ENCODE measurements at regions not wholly inside any gene's neighbourhood (a gene's known extent, or its start where the extent isn't known, plus 50 kb on each side); places are given as distances from the start of the nearest gene placed in this dataset.

DNA sequence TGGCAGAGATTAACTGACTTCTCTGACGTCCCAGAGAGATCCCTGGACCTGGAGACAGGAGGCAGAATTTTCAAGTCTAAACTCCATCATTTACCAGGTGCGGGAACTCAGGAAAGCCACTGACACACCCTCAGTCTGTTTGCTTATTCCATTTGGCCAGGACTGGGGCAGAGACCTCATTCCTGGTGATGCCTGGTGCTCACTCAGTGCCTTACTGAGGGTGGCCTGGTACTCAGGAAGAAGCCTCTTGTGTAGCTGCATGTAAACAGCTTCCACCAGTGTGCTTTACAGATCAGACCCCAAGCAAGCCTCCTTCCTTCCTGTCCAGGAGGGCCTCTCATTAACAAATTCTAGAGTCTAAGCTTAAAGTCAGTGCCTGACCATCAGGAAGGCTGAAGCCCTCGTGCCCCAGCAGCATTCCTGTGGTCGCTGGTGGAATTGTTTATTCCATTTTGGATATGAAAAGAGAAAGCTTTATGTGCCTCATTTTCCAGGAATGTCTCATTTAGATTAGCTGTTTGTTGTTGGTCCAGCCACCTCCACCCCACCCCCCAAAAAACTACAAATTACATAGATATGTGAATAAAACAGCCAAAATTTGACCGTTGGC, 236.1 kb upstream of the CDH5 start:
- POLR2A ChIA-PET = no interaction called here
- no peak for DNase-seq (ENCODE audit: extremely low spot score)
- no peak for TF ChIP-seq HDGF (IDR thresholded peaks at IDR 0.05; ENCODE audit: borderline replicate concordance)
- TF ChIP-seq SUZ12 (IDR thresholded peaks at IDR 0.05) = no peak
- no peak for TF ChIP-seq TARDBP (IDR thresholded peaks at IDR 0.05)
- no peak for TF ChIP-seq ELF4 (IDR thresholded peaks at IDR 0.05)
- TF ChIP-seq LEF1 (IDR thresholded peaks at IDR 0.05; ENCODE audit: borderline replicate concordance) = no peak
- no peak for TF ChIP-seq ARNT (IDR thresholded peaks at IDR 0.05)
- no peak for TF ChIP-seq ZNF384 (IDR thresholded peaks at IDR 0.05)
- TF ChIP-seq FOXM1 (IDR thresholded peaks at IDR 0.05; ENCODE audit: borderline replicate concordance) = no peak
- TF ChIP-seq, protein P1, sequence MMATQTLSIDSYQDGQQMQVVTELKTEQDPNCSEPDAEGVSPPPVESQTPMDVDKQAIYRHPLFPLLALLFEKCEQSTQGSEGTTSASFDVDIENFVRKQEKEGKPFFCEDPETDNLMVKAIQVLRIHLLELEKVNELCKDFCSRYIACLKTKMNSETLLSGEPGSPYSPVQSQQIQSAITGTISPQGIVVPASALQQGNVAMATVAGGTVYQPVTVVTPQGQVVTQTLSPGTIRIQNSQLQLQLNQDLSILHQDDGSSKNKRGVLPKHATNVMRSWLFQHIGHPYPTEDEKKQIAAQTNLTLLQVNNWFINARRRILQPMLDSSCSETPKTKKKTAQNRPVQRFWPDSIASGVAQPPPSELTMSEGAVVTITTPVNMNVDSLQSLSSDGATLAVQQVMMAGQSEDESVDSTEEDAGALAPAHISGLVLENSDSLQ (IDR thresholded peaks at IDR 0.05) = no peak
- no peak for TF ChIP-seq FOXK2 (IDR thresholded peaks at IDR 0.05)
- TF ChIP-seq NFRKB (IDR thresholded peaks at IDR 0.05) = no peak
- CTCF ChIA-PET = no interaction called here

DNA sequence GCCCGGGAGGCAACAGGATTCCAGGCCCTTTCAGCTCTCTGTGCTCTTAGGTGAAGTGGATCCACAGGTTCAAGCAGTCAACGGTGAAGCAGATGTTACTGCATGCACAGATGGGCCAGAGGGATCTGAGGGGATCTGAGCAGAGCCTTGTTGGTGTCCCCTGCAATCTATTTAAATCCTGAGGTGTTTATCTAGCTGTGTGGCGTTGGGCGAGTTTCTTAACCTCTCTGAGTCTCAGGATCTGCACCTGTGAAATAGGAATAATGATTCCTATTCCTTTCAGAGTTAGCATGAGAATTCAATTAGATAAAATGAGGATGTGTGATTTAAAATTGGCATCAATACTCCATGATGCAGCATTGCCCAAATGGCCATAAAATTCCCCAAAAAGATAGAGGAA, 237.3 kb upstream of the CDH5 start:
- DNase-seq (ENCODE audit: extremely low spot score) = no peak
- ChIA-PET POLR2A (no interaction called here), CTCF (no interaction called here)
- TF ChIP-seq SP1 (IDR thresholded peaks at IDR 0.05) = no peak
- no peak for TF ChIP-seq CTBP1 (IDR thresholded peaks at IDR 0.05; ENCODE audit: borderline replicate concordance)
- TF ChIP-seq ZNF384 (IDR thresholded peaks at IDR 0.05) = no peak
- no peak for TF ChIP-seq HDGF (IDR thresholded peaks at IDR 0.05; ENCODE audit: borderline replicate concordance)
- no peak for TF ChIP-seq FOXM1 (IDR thresholded peaks at IDR 0.05; ENCODE audit: borderline replicate concordance)
- TF ChIP-seq NFRKB (IDR thresholded peaks at IDR 0.05) = no peak
- TF ChIP-seq, protein P1 (IDR thresholded peaks at IDR 0.05) = no peak
- no peak for TF ChIP-seq ARNT (IDR thresholded peaks at IDR 0.05)
- no peak for TF ChIP-seq FOXA1 (IDR thresholded peaks at IDR 0.05)
- no peak for TF ChIP-seq FOXK2 (IDR thresholded peaks at IDR 0.05)
- no peak for TF ChIP-seq TARDBP (IDR thresholded peaks at IDR 0.05)
- no peak for TF ChIP-seq LEF1 (IDR thresholded peaks at IDR 0.05; ENCODE audit: borderline replicate concordance)
- TF ChIP-seq BHLHE40 (IDR thresholded peaks at IDR 0.05; ENCODE audit: borderline replicate concordance) = no peak
- TF ChIP-seq ELF4 (IDR thresholded peaks at IDR 0.05) = no peak
- TF ChIP-seq SUZ12 (IDR thresholded peaks at IDR 0.05) = no peak
- no peak for TF ChIP-seq L3MBTL2 (conservative IDR thresholded peaks at IDR 0.05)

DNA sequence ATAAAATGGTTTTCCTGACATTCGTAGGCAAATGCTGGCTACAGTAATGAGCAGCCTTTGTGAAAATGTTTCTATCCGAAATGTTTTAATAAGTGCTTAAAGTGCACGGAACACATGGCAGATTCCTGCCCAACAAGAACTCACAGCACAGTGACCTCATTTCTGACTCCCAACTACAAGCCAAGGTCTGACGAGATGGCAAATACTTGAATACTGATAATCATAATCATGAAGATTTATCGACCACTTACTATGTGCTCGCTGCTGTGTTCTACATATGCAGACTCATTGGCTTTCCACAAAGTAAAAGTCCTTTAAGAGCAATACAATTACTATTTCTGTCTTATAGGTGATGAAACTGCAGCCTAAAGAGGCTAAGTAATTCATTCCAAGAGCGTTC, 238.1 kb upstream of the CDH5 start:
- no peak for DNase-seq (ENCODE audit: extremely low spot score)
- CTCF ChIA-PET = no interaction called here
- no peak for TF ChIP-seq ELF4 (IDR thresholded peaks at IDR 0.05)
- TF ChIP-seq L3MBTL2 (conservative IDR thresholded peaks at IDR 0.05) = no peak
- no peak for TF ChIP-seq HDGF (IDR thresholded peaks at IDR 0.05; ENCODE audit: borderline replicate concordance)
- TF ChIP-seq SUZ12 (IDR thresholded peaks at IDR 0.05) = no peak
- TF ChIP-seq SP1 (IDR thresholded peaks at IDR 0.05) = no peak
- TF ChIP-seq ARNT (IDR thresholded peaks at IDR 0.05) = no peak
- TF ChIP-seq LEF1 (IDR thresholded peaks at IDR 0.05; ENCODE audit: borderline replicate concordance) = no peak
- no peak for TF ChIP-seq TARDBP (IDR thresholded peaks at IDR 0.05)
- TF ChIP-seq CTBP1 (IDR thresholded peaks at IDR 0.05; ENCODE audit: borderline replicate concordance) = no peak
- TF ChIP-seq, protein P1 (IDR thresholded peaks at IDR 0.05) = no peak
- TF ChIP-seq ZNF384 (IDR thresholded peaks at IDR 0.05) = no peak
- no peak for TF ChIP-seq NFRKB (IDR thresholded peaks at IDR 0.05)
- TF ChIP-seq FOXK2 (IDR thresholded peaks at IDR 0.05) = no peak
- no peak for TF ChIP-seq BHLHE40 (IDR thresholded peaks at IDR 0.05; ENCODE audit: borderline replicate concordance)
- TF ChIP-seq FOXA1 (IDR thresholded peaks at IDR 0.05) = no peak
- TF ChIP-seq FOXM1 (IDR thresholded peaks at IDR 0.05; ENCODE audit: borderline replicate concordance) = no peak
- POLR2A ChIA-PET = no interaction called here

DNA sequence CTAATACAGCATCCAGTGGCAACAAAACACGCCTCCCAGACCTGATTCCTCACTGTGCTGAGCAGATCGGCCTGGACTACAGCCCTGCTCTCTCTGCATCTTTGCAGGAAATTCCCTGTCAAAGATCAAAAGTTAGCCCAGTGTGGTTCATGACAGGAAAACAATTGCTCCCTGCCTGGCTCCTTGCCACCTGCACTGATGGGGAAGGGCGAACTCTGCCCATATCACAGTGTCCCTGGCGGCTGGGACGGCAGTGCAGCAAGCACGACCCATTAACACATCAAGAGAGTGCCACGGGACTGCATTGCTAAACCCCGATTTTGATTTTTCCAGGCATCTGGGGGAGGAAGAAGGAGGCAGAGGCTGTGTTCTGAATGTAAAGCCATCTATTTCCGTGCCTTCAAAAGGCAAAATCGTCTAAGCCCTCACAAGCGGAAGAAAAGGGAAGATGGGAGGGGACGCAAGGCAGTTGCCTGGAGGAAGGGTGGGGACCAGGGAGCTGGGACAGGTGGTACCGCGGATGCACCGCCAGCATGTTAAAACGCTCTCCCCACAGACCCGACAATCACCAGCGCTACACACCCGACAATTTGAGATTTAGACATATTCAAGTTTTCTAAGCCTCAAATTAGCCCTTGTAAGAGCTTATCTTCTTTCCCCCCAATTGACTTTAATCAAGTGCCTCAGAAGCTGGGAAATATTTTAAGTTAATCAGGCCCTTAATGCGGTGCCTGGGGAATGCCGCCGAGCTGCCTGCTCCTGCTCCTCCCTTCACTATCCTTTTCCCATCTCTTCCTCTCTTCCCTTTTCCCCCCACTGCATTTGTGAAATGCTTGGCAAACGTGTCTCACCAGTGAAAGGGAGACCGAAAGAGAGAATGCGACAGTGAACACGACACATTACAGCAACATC, 238.8 kb upstream of the CDH5 start:
- ChIA-PET CTCF (no interaction called here), POLR2A (no interaction called here)
- no peak for DNase-seq (ENCODE audit: extremely low spot score)
- no peak for TF ChIP-seq SP1 (IDR thresholded peaks at IDR 0.05)
- TF ChIP-seq FOXK2 (IDR thresholded peaks at IDR 0.05) = no peak
- no peak for TF ChIP-seq BHLHE40 (IDR thresholded peaks at IDR 0.05; ENCODE audit: borderline replicate concordance)
- TF ChIP-seq HDGF (IDR thresholded peaks at IDR 0.05; ENCODE audit: borderline replicate concordance) = no peak
- TF ChIP-seq, protein P1 (IDR thresholded peaks at IDR 0.05) = no peak
- no peak for TF ChIP-seq ELF4 (IDR thresholded peaks at IDR 0.05)
- no peak for TF ChIP-seq CTBP1 (IDR thresholded peaks at IDR 0.05; ENCODE audit: borderline replicate concordance)
- TF ChIP-seq TARDBP (IDR thresholded peaks at IDR 0.05) = no peak
- no peak for TF ChIP-seq ZNF384 (IDR thresholded peaks at IDR 0.05)
- TF ChIP-seq ARNT (IDR thresholded peaks at IDR 0.05) = no peak
- no peak for TF ChIP-seq L3MBTL2 (conservative IDR thresholded peaks at IDR 0.05)
- no peak for TF ChIP-seq FOXA1 (IDR thresholded peaks at IDR 0.05)

DNA sequence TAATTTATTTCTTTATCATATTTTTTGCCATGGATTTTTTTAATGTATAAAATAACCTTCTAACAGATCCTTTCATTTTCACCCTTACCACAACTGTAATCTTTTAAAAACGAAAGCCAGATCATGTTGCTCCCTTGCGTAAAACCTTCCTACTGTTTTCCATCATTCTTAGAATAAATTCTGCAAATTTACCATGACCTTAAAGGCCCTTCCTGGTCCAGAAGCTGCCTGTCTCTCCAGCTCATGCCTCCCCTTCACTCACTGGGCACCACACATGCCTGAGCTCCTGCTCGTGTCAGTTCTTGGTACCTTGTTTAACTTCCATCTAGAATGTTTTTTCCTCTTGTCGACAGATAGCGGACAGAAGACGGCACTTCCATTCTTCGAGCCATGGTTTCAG, 245.0 kb upstream of the CDH5 start:
- TF ChIP-seq NFRKB (IDR thresholded peaks at IDR 0.05) (no peak), SUZ12 (IDR thresholded peaks at IDR 0.05) (no peak), CTBP1 (IDR thresholded peaks at IDR 0.05; ENCODE audit: borderline replicate concordance) (no peak), HDGF (IDR thresholded peaks at IDR 0.05; ENCODE audit: borderline replicate concordance) (no peak), LEF1 (IDR thresholded peaks at IDR 0.05; ENCODE audit: borderline replicate concordance) (no peak), BHLHE40 (IDR thresholded peaks at IDR 0.05; ENCODE audit: borderline replicate concordance) (no peak), FOXM1 (IDR thresholded peaks at IDR 0.05; ENCODE audit: borderline replicate concordance) (no peak)
- CTCF ChIA-PET = no interaction called here
- POLR2A ChIA-PET = no interaction called here
- DNase-seq (ENCODE audit: extremely low spot score) = no peak

Measured in HEK293T (cell line).